ENCODE measurements at regions not wholly inside any gene's neighbourhood (a gene's known extent, or its start where the extent isn't known, plus 50 kb on each side); places are given as distances from the start of the nearest gene placed in this dataset.
A peak's percentile ranks its signal among the peaks of the same experiment; 100 is the strongest.

- Histone ChIP-seq H3K4me3 (ENCODE audit: low read depth in 2 of 2, low read length in 2 of 2) (no peak overlapping the region), H3K36me3 (ENCODE audit: control insufficient read depth, insufficient read depth, low read length) (no peaks in the 10 kb centered on the region), H3K9me3 (ENCODE audit: control insufficient read depth, insufficient read depth, low read depth, low read length) (no peaks in the 10 kb centered on the region), H3K4me1 (ENCODE audit: control insufficient read depth, insufficient read depth, low read length) (no peaks in the 10 kb centered on the region), H3K27ac (ENCODE audit: low read length) (peak overlapping the region; percentile 23; the same call in 1 of the 2 replicates), H3K27me3 (ENCODE audit: control insufficient read depth, insufficient read depth, low read length) (no peaks in the 10 kb centered on the region)
- intact Hi-C loops (cut with micrococcal nuclease; ENCODE audit: unreplicated experiment) (no loop called here), in situ Hi-C loops (cut with HindIII; ENCODE audit: low pct_unique_long_range_greater_than_20kb, low sequenced_read_pairs) (no loop called here)
- CTCF ChIA-PET, result no interaction called here
- no TSS peak for BruUV-seq (replicated peaks)
- DNase-seq (ENCODE audit: low read depth, low spot score) (no peak), ATAC-seq (no peak)
- TF ChIP-seq REST (IDR thresholded peaks at IDR 0.05; ENCODE audit: insufficient read depth in 1 of 2, low read depth in 2 of 2, low read length in 1 of 2) (no peak), TCF7L2 (IDR thresholded peaks at IDR 0.05; ENCODE audit: low read depth, low read length) (no peak), POLR2AphosphoS5 (IDR thresholded peaks at IDR 0.05; ENCODE audit: low read depth, low read length) (no peak), CTCF (IDR thresholded peaks at IDR 0.05) (no peak), SIN3A (IDR thresholded peaks at IDR 0.05; ENCODE audit: borderline replicate concordance, insufficient read depth, low read depth, low read length) (no peak)
- POLR2A ChIA-PET, result no interaction called here
Measured at GRCh38 chr18:70507970-70508369, 219.1 kb downstream of the SOCS6 start.

GRCh38 chr18:70506511-70506910 is 217.7 kb downstream of the SOCS6 start:
- ATAC-seq (no peak), DNase-seq (ENCODE audit: low read depth, low spot score) (no peak)
- intact Hi-C loops (cut with micrococcal nuclease; ENCODE audit: unreplicated experiment) (no loop called here), in situ Hi-C loops (cut with HindIII; ENCODE audit: low pct_unique_long_range_greater_than_20kb, low sequenced_read_pairs) (no loop called here)
- Histone ChIP-seq H3K4me1 (ENCODE audit: control insufficient read depth, insufficient read depth, low read length) (no peaks in the 10 kb centered on the region), H3K9me3 (ENCODE audit: control insufficient read depth, insufficient read depth, low read depth, low read length) (no peaks in the 10 kb centered on the region), H3K27ac (ENCODE audit: low read length) (peak overlapping the region; percentile 2; the same call in 1 of the 2 replicates), H3K27me3 (ENCODE audit: control insufficient read depth, insufficient read depth, low read length) (no peaks in the 10 kb centered on the region), H3K4me3 (ENCODE audit: low read depth in 2 of 2, low read length in 2 of 2) (no peak overlapping the region), H3K36me3 (ENCODE audit: control insufficient read depth, insufficient read depth, low read length) (no peaks in the 10 kb centered on the region)
- CTCF ChIA-PET, result no interaction called here
- POLR2A ChIA-PET, result no interaction called here
- BruUV-seq (replicated peaks), result no TSS peak
- TF ChIP-seq CTCF (IDR thresholded peaks at IDR 0.05), result no peak
- no peak for TF ChIP-seq POLR2AphosphoS5 (IDR thresholded peaks at IDR 0.05; ENCODE audit: low read depth, low read length)
- TF ChIP-seq REST (IDR thresholded peaks at IDR 0.05; ENCODE audit: insufficient read depth in 1 of 2, low read depth in 2 of 2, low read length in 1 of 2), result no peak
- no peak for TF ChIP-seq TCF7L2 (IDR thresholded peaks at IDR 0.05; ENCODE audit: low read depth, low read length)
- TF ChIP-seq SIN3A (IDR thresholded peaks at IDR 0.05; ENCODE audit: borderline replicate concordance, insufficient read depth, low read depth, low read length), result no peak
